ENCODE measurements at regions not wholly inside any gene's neighbourhood (a gene's known extent, or its start where the extent isn't known, plus 50 kb on each side); places are given as distances from the start of the nearest gene placed in this dataset.

- no peaks in the 10 kb centered on the region for H3K27me3 ChIP-seq (ENCODE audit: insufficient read depth)
- WGBS (ENCODE audit: low lambda C conversion rate) = 19% methylated on average over 2 of the region's 2 CpGs
- no peaks in the 10 kb centered on the region for H3F3A ChIP-seq (replicated peaks; ENCODE audit: insufficient read depth)
- no peaks in the 10 kb centered on the region for H3K9me2 ChIP-seq
- TF ChIP-seq IRF3 (IDR thresholded peaks at IDR 0.05; ENCODE audit: low read depth, low read length) (no peak), USF1 (IDR thresholded peaks at IDR 0.05; ENCODE audit: borderline replicate concordance, low read depth) (no peak), POLR2AphosphoS5 (IDR thresholded peaks at IDR 0.05; ENCODE audit: low read depth, low read length) (no peak), CHD2 (IDR thresholded peaks at IDR 0.05; ENCODE audit: low read length, partially characterized antibody) (no peak)
- DNase-seq = no peak
- H3K4me2 ChIP-seq = no peak overlapping the region
- no peaks in the 10 kb centered on the region for H3K9me3 ChIP-seq
- POLR2A ChIA-PET = no interaction called here
- H4K20me1 ChIP-seq (ENCODE audit: insufficient read depth) = no peaks in the 10 kb centered on the region
- no peaks in the 10 kb centered on the region for H3K36me3 ChIP-seq (replicated peaks in 1 of 2; ENCODE audit: control insufficient read depth in 1 of 2, insufficient read depth in 2 of 2, low read length in 1 of 2)
- H3K27ac ChIP-seq (ENCODE audit: low read depth in 2 of 2, low read length in 1 of 2) = no peak overlapping the region
- H2AFZ ChIP-seq (ENCODE audit: low read depth) = no peak overlapping the region
- no peaks in the 10 kb centered on the region for H3K4me1 ChIP-seq (ENCODE audit: control insufficient read depth in 1 of 2, insufficient read depth in 2 of 2, low read depth in 1 of 2, low read length in 1 of 2)
- no peak overlapping the region for H3K4me3 ChIP-seq (ENCODE audit: low read depth in 2 of 2, low read length in 1 of 2)
- H3K79me2 ChIP-seq (ENCODE audit: insufficient read depth) = no peaks in the 10 kb centered on the region
- no peak overlapping the region for H3K9ac ChIP-seq
- CTCF ChIA-PET = interaction anchor here (0.7 to 1.3 kb wide), 2 partner anchors 11 to 64 kb away, joined by 3 to 4 read pairs; no protein-coding TSS in a partner anchor
Observed at GRCh38 chr14:66295386-66295785, 190.8 kb upstream of the CCDC196 start.

DNA sequence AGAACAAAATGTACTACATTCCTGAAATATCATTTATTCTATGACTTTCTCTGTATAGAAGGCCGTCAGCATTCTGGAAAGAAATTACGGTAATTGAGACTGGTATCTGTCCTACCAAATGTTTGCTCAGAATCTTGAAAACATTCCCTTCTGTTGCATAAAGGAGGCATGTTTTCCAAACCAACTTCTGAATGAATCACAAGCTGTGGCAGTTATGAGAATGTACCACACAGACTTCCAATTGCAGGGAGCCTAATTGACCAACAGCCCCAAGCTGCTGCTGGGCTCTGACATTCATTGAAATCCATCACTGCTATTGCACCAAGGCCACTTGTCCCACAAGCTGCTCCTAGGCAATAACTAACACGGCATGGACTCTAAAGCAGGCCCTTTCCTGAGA lies 185.3 kb upstream of the CCDC196 start:
- H3F3A ChIP-seq (replicated peaks; ENCODE audit: insufficient read depth) = no peaks in the 10 kb centered on the region
- ChIA-PET POLR2A (no interaction called here), CTCF (no interaction called here)
- H3K9me2 ChIP-seq = no peaks in the 10 kb centered on the region
- no peak overlapping the region for H3K9ac ChIP-seq
- H3K9me3 ChIP-seq = no peaks in the 10 kb centered on the region
- H3K27ac ChIP-seq (ENCODE audit: low read depth in 2 of 2, low read length in 1 of 2) = no peak overlapping the region
- no peaks in the 10 kb centered on the region for H3K79me2 ChIP-seq (ENCODE audit: insufficient read depth)
- H2AFZ ChIP-seq (ENCODE audit: low read depth) = no peak overlapping the region
- no peak for DNase-seq
- H3K4me3 ChIP-seq (ENCODE audit: low read depth in 2 of 2, low read length in 1 of 2) = no peak overlapping the region
- H3K27me3 ChIP-seq (ENCODE audit: insufficient read depth) = no peaks in the 10 kb centered on the region
- H4K20me1 ChIP-seq (ENCODE audit: insufficient read depth) = no peaks in the 10 kb centered on the region
- WGBS (ENCODE audit: low lambda C conversion rate) = 48% methylated on average over 3 of the region's 3 CpGs
- no peaks in the 10 kb centered on the region for H3K36me3 ChIP-seq (replicated peaks in 1 of 2; ENCODE audit: control insufficient read depth in 1 of 2, insufficient read depth in 2 of 2, low read length in 1 of 2)
- no peak overlapping the region for H3K4me2 ChIP-seq
- TF ChIP-seq, protein P1, sequence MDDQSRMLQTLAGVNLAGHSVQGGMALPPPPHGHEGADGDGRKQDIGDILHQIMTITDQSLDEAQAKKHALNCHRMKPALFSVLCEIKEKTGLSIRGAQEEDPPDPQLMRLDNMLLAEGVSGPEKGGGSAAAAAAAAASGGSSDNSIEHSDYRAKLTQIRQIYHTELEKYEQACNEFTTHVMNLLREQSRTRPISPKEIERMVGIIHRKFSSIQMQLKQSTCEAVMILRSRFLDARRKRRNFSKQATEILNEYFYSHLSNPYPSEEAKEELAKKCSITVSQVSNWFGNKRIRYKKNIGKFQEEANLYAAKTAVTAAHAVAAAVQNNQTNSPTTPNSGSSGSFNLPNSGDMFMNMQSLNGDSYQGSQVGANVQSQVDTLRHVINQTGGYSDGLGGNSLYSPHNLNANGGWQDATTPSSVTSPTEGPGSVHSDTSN (IDR thresholded peaks at IDR 0.05) = no peak
- no peak for TF ChIP-seq TCF12 (IDR thresholded peaks at IDR 0.05)
- H3K4me1 ChIP-seq (ENCODE audit: control insufficient read depth in 1 of 2, insufficient read depth in 2 of 2, low read depth in 1 of 2, low read length in 1 of 2) = no peaks in the 10 kb centered on the region

- Histone ChIP-seq H3K4me3 (ENCODE audit: low read depth in 2 of 2, low read length in 1 of 2) (no peak overlapping the region), H3K9me3 (no peaks in the 10 kb centered on the region), H3K9me2 (no peaks in the 10 kb centered on the region), H3K4me2 (no peak overlapping the region), H3K27me3 (ENCODE audit: insufficient read depth) (no peaks in the 10 kb centered on the region), H2AFZ (ENCODE audit: low read depth) (no peak overlapping the region), H3K9ac (no peak overlapping the region), H3K36me3 (replicated peaks in 1 of 2; ENCODE audit: control insufficient read depth in 1 of 2, insufficient read depth in 2 of 2, low read length in 1 of 2) (no peaks in the 10 kb centered on the region), H4K20me1 (ENCODE audit: insufficient read depth) (no peaks in the 10 kb centered on the region), H3K79me2 (ENCODE audit: insufficient read depth) (no peaks in the 10 kb centered on the region), H3F3A (replicated peaks; ENCODE audit: insufficient read depth) (no peaks in the 10 kb centered on the region), H3K27ac (ENCODE audit: low read depth in 2 of 2, low read length in 1 of 2) (no peak overlapping the region), H3K4me1 (ENCODE audit: control insufficient read depth in 1 of 2, insufficient read depth in 2 of 2, low read depth in 1 of 2, low read length in 1 of 2) (no peaks in the 10 kb centered on the region)
- ChIA-PET CTCF (interaction anchor here (1.1 to 1.3 kb wide), 2 partner anchors 10 to 54 kb away, joined by 3 to 4 read pairs; no protein-coding TSS in a partner anchor), POLR2A (no interaction called here)
- TF ChIP-seq, protein P2, sequence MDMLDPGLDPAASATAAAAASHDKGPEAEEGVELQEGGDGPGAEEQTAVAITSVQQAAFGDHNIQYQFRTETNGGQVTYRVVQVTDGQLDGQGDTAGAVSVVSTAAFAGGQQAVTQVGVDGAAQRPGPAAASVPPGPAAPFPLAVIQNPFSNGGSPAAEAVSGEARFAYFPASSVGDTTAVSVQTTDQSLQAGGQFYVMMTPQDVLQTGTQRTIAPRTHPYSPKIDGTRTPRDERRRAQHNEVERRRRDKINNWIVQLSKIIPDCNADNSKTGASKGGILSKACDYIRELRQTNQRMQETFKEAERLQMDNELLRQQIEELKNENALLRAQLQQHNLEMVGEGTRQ (IDR thresholded peaks at IDR 0.05; ENCODE audit: borderline replicate concordance, low read depth, low read length) = no peak
- TF ChIP-seq FOXM1 (IDR thresholded peaks at IDR 0.05; ENCODE audit: low read depth) = no peak
- TF ChIP-seq, protein P3, sequence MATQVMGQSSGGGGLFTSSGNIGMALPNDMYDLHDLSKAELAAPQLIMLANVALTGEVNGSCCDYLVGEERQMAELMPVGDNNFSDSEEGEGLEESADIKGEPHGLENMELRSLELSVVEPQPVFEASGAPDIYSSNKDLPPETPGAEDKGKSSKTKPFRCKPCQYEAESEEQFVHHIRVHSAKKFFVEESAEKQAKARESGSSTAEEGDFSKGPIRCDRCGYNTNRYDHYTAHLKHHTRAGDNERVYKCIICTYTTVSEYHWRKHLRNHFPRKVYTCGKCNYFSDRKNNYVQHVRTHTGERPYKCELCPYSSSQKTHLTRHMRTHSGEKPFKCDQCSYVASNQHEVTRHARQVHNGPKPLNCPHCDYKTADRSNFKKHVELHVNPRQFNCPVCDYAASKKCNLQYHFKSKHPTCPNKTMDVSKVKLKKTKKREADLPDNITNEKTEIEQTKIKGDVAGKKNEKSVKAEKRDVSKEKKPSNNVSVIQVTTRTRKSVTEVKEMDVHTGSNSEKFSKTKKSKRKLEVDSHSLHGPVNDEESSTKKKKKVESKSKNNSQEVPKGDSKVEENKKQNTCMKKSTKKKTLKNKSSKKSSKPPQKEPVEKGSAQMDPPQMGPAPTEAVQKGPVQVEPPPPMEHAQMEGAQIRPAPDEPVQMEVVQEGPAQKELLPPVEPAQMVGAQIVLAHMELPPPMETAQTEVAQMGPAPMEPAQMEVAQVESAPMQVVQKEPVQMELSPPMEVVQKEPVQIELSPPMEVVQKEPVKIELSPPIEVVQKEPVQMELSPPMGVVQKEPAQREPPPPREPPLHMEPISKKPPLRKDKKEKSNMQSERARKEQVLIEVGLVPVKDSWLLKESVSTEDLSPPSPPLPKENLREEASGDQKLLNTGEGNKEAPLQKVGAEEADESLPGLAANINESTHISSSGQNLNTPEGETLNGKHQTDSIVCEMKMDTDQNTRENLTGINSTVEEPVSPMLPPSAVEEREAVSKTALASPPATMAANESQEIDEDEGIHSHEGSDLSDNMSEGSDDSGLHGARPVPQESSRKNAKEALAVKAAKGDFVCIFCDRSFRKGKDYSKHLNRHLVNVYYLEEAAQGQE (IDR thresholded peaks at IDR 0.05; ENCODE audit: low read depth, low read length) = no peak
- TF ChIP-seq TCF12 (IDR thresholded peaks at IDR 0.05) = no peak
- no peak for TF ChIP-seq POLR2AphosphoS5 (IDR thresholded peaks at IDR 0.05; ENCODE audit: low read depth, low read length)
- no peak for TF ChIP-seq EP300 (IDR thresholded peaks at IDR 0.05; ENCODE audit: borderline replicate concordance in 1 of 2, low read depth in 1 of 2, low read length in 1 of 2)
- no peak for TF ChIP-seq SIN3A (IDR thresholded peaks at IDR 0.05; ENCODE audit: borderline replicate concordance, low read depth, low read length)
- no peak for TF ChIP-seq SMC3 (IDR thresholded peaks at IDR 0.05; ENCODE audit: low read depth, low read length)
- no peak for TF ChIP-seq RXRA (IDR thresholded peaks at IDR 0.05; ENCODE audit: borderline replicate concordance, low read depth)
- no peak for TF ChIP-seq RAD21 (IDR thresholded peaks at IDR 0.05; ENCODE audit: low read length)
- no peak for TF ChIP-seq RCOR1 (IDR thresholded peaks at IDR 0.05; ENCODE audit: low read length)
- no peak for DNase-seq
Observed at GRCh38 chr14:66306101-66306500, 180.1 kb upstream of the CCDC196 start.

Measured in SK-N-SH (cell line).